ENCODE measurements at regions not wholly inside any gene's neighbourhood (a gene's known extent, or its start where the extent isn't known, plus 50 kb on each side); places are given as distances from the start of the nearest gene placed in this dataset.

GRCh38 chr1:31503570-31503969, 72.7 kb upstream of the TINAGL1 start:
- ChIA-PET CTCF (no interaction called here), POLR2A (no interaction called here)
- TF ChIP-seq FOXK2 (IDR thresholded peaks at IDR 0.05) (no peak), SP1 (IDR thresholded peaks at IDR 0.05) (no peak), BHLHE40 (IDR thresholded peaks at IDR 0.05; ENCODE audit: borderline replicate concordance) (no peak), HDGF (IDR thresholded peaks at IDR 0.05; ENCODE audit: borderline replicate concordance) (no peak), FOXM1 (IDR thresholded peaks at IDR 0.05; ENCODE audit: borderline replicate concordance) (no peak), LEF1 (IDR thresholded peaks at IDR 0.05; ENCODE audit: borderline replicate concordance) (no peak), NFRKB (IDR thresholded peaks at IDR 0.05) (no peak), PKNOX1 (IDR thresholded peaks at IDR 0.05) (no peak), ARNT (IDR thresholded peaks at IDR 0.05) (no peak), L3MBTL2 (conservative IDR thresholded peaks at IDR 0.05) (no peak), SUZ12 (IDR thresholded peaks at IDR 0.05) (no peak), ELF4 (IDR thresholded peaks at IDR 0.05) (no peak), FOXA1 (IDR thresholded peaks at IDR 0.05) (no peak)
- peak; percentile 6 for DNase-seq (ENCODE audit: extremely low spot score)

GRCh38 chr1:31504001-31504400, 72.3 kb upstream of the TINAGL1 start:
- TF ChIP-seq NFRKB (IDR thresholded peaks at IDR 0.05) (no peak), FOXK2 (IDR thresholded peaks at IDR 0.05) (no peak), PKNOX1 (IDR thresholded peaks at IDR 0.05) (no peak), ZNF384 (IDR thresholded peaks at IDR 0.05) (no peak), TARDBP (IDR thresholded peaks at IDR 0.05) (no peak), FOXM1 (IDR thresholded peaks at IDR 0.05; ENCODE audit: borderline replicate concordance) (no peak), HDGF (IDR thresholded peaks at IDR 0.05; ENCODE audit: borderline replicate concordance) (no peak), SP1 (IDR thresholded peaks at IDR 0.05) (no peak)
- no peak for DNase-seq (ENCODE audit: extremely low spot score)
- CTCF ChIA-PET: no interaction called here
- POLR2A ChIA-PET: no interaction called here

DNA sequence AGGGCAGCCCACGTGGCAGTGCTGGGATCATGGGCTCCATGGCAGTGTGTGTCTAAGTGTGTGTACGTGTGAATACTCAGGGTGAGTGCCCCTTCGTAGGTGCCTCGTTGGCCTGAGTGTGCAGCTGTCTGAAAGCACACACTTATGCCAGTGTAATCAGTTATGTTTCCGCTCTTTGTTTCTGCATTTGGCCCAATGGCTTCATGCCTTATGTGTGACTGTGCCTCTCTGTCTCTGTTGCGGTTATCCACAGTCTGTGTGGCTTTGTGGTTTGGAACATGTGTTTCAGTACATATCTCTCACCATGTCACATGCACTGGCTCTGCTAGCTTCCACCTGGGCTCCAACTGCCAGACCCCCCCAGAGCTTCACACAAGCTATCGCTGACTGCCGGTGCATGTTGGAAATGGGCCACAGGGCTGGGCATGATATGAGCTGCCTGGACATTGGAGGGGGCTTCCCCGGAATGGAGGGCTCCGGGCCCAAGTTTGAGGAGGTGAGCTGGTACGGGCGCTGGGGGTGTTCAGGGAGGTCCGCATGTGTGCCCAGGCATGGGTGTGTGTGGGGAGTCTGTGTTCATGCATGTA, 70.3 kb upstream of the TINAGL1 start:
- ChIA-PET CTCF (no interaction called here), POLR2A (no interaction called here)
- DNase-seq (ENCODE audit: extremely low spot score): no peak
- TF ChIP-seq SUZ12 (IDR thresholded peaks at IDR 0.05) (no peak), FOXM1 (IDR thresholded peaks at IDR 0.05; ENCODE audit: borderline replicate concordance) (no peak), TARDBP (IDR thresholded peaks at IDR 0.05) (no peak), BHLHE40 (IDR thresholded peaks at IDR 0.05; ENCODE audit: borderline replicate concordance) (no peak), CTBP1 (IDR thresholded peaks at IDR 0.05; ENCODE audit: borderline replicate concordance) (no peak), LEF1 (IDR thresholded peaks at IDR 0.05; ENCODE audit: borderline replicate concordance) (no peak), FOXK2 (IDR thresholded peaks at IDR 0.05) (no peak), ARNT (IDR thresholded peaks at IDR 0.05) (no peak), ZNF384 (IDR thresholded peaks at IDR 0.05) (no peak)

GRCh38 chr1:31507221-31507620, 69.1 kb upstream of the TINAGL1 start:
- ChIA-PET POLR2A (no interaction called here), CTCF (no interaction called here)
- TF ChIP-seq L3MBTL2 (conservative IDR thresholded peaks at IDR 0.05) (no peak), LEF1 (IDR thresholded peaks at IDR 0.05; ENCODE audit: borderline replicate concordance) (no peak), CTBP1 (IDR thresholded peaks at IDR 0.05; ENCODE audit: borderline replicate concordance) (no peak), NFRKB (IDR thresholded peaks at IDR 0.05) (no peak), FOXA1 (IDR thresholded peaks at IDR 0.05) (no peak), ARNT (IDR thresholded peaks at IDR 0.05) (no peak), BHLHE40 (IDR thresholded peaks at IDR 0.05; ENCODE audit: borderline replicate concordance) (no peak), ELF4 (IDR thresholded peaks at IDR 0.05) (no peak), FOXM1 (IDR thresholded peaks at IDR 0.05; ENCODE audit: borderline replicate concordance) (no peak), ZNF384 (IDR thresholded peaks at IDR 0.05) (no peak), FOXK2 (IDR thresholded peaks at IDR 0.05) (no peak), TARDBP (IDR thresholded peaks at IDR 0.05) (no peak), SUZ12 (IDR thresholded peaks at IDR 0.05) (no peak), PKNOX1 (IDR thresholded peaks at IDR 0.05) (no peak), SP1 (IDR thresholded peaks at IDR 0.05) (no peak), HDGF (IDR thresholded peaks at IDR 0.05; ENCODE audit: borderline replicate concordance) (no peak)
- no peak for DNase-seq (ENCODE audit: extremely low spot score)

- POLR2A ChIA-PET: interaction anchor here (1.0 kb wide), 1 partner anchor 12 kb away, joined by 3 read pairs; no protein-coding TSS in a partner anchor
- TF ChIP-seq SUZ12 (IDR thresholded peaks at IDR 0.05): no peak
- no peak for TF ChIP-seq LEF1 (IDR thresholded peaks at IDR 0.05; ENCODE audit: borderline replicate concordance)
- no peak for TF ChIP-seq BHLHE40 (IDR thresholded peaks at IDR 0.05; ENCODE audit: borderline replicate concordance)
- no peak for TF ChIP-seq ARNT (IDR thresholded peaks at IDR 0.05)
- no peak for TF ChIP-seq PKNOX1 (IDR thresholded peaks at IDR 0.05)
- no peak for TF ChIP-seq CTBP1 (IDR thresholded peaks at IDR 0.05; ENCODE audit: borderline replicate concordance)
- TF ChIP-seq HDGF (IDR thresholded peaks at IDR 0.05; ENCODE audit: borderline replicate concordance): no peak
- no peak for TF ChIP-seq FOXM1 (IDR thresholded peaks at IDR 0.05; ENCODE audit: borderline replicate concordance)
- TF ChIP-seq SP1 (IDR thresholded peaks at IDR 0.05): no peak
- no peak for TF ChIP-seq TARDBP (IDR thresholded peaks at IDR 0.05)
- TF ChIP-seq FOXA1 (IDR thresholded peaks at IDR 0.05): no peak
- no peak for TF ChIP-seq NFRKB (IDR thresholded peaks at IDR 0.05)
- TF ChIP-seq L3MBTL2 (conservative IDR thresholded peaks at IDR 0.05): no peak
- no peak for TF ChIP-seq ELF4 (IDR thresholded peaks at IDR 0.05)
- CTCF ChIA-PET: interaction anchor here (0.7 kb wide), 1 partner anchor 31 kb away, joined by 3 read pairs; no protein-coding TSS in a partner anchor
- DNase-seq (ENCODE audit: extremely low spot score): no peak
Measured at GRCh38 chr1:31507676-31508530, 68.4 kb upstream of the TINAGL1 start.
